ENCODE measurements at regions not wholly inside any gene's neighbourhood (a gene's known extent, or its start where the extent isn't known, plus 50 kb on each side); places are given as distances from the start of the nearest gene placed in this dataset.

DNA sequence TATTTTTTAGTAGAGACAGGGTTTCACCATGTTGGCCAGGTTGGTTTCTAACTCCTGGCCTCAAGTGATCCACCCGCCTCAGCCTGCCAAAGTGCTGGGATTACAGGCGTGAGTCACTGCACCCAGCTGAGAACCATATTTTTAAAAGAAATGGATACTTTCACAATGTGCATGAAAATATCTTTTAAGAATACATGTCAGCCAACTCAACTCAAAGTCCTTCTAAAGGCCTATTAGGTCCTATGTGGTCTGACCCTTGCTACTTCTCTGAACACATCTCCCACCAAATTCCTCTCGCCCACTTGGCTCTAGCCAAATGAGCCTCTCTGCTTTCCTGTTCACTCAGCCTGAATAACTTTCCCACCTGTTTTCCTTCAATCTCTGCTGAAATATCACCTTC lies 119.6 kb downstream of the MTX2 start:
- Histone ChIP-seq H3K36me3 (replicated peaks; ENCODE audit: insufficient read depth, low read depth) (no peaks in the 10 kb centered on the region), H2AFZ (no peak overlapping the region), H3K4me3 (no peak overlapping the region), H3K4me1 (ENCODE audit: insufficient read depth) (peaks cover 3% of the 10 kb centered on the region), H3K9me2 (replicated peaks; ENCODE audit: insufficient read depth) (no peaks in the 10 kb centered on the region), H3K27ac (no peak overlapping the region), H4K20me1 (ENCODE audit: insufficient read depth, poor library complexity, severe bottlenecking) (no peaks in the 10 kb centered on the region), H3K27me3 (no peaks in the 10 kb centered on the region), H3K4me2 (no peak overlapping the region), H3K9me3 (ENCODE audit: low read depth) (no peaks in the 10 kb centered on the region), H3K79me2 (no peaks in the 10 kb centered on the region)
- no peak for DNase-seq (ENCODE audit: low spot score)
- TF ChIP-seq EZH2phosphoT487 (IDR thresholded peaks at IDR 0.05; ENCODE audit: low read depth, severe bottlenecking, unreplicated experiment) (no peak), EZH2 (IDR thresholded peaks at IDR 0.05; ENCODE audit: borderline replicate concordance) (no peak)
- TF ChIP-seq, protein P1, sequence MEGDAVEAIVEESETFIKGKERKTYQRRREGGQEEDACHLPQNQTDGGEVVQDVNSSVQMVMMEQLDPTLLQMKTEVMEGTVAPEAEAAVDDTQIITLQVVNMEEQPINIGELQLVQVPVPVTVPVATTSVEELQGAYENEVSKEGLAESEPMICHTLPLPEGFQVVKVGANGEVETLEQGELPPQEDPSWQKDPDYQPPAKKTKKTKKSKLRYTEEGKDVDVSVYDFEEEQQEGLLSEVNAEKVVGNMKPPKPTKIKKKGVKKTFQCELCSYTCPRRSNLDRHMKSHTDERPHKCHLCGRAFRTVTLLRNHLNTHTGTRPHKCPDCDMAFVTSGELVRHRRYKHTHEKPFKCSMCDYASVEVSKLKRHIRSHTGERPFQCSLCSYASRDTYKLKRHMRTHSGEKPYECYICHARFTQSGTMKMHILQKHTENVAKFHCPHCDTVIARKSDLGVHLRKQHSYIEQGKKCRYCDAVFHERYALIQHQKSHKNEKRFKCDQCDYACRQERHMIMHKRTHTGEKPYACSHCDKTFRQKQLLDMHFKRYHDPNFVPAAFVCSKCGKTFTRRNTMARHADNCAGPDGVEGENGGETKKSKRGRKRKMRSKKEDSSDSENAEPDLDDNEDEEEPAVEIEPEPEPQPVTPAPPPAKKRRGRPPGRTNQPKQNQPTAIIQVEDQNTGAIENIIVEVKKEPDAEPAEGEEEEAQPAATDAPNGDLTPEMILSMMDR (IDR thresholded peaks at IDR 0.05; ENCODE audit: poor library complexity): no peak
- 98% methylated on average over 3 of the region's 3 CpGs for WGBS (ENCODE audit: low lambda C conversion rate, missing lambda C conversion rate)

DNA sequence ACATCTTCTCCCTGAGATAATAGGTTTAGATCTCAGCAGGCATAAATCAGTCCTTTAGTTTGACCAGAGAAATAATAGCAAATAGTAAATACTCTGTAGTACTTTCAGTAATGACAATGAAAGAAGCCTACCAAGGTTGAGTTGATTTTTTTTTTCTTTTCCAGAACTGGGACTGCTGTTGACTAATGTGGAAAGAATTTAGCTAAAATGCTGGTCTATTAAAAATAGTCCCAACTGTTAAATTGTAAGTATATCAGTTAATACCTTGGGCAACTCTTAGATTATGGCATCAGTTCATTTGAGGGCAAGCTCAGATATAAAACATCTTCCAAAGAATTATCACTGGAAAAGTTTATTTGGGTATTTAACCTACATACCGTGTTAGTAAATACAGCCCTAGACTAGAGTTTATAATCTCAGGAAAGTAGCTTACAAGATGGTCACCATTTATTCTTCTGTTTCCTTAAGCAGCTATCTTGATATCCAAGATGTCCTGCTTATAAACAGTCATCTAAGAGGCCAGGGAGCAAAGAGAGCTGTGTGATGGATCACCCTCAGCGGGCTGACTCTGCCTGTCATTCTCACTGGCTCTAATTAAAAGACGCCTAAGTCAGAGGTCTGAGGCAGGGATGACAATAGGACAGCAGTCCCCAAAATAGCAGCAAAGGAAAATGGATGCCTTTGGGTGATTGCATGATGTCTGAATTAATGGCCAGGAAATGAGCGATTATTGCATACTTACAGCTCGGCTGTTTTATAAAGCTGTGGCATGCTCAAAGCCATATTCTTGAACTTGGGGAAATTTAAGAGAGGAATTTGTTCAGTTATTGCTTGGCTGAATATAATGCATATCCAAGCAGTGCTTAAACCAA lies 121.3 kb downstream of the MTX2 start:
- H3K4me1 ChIP-seq (ENCODE audit: insufficient read depth): no peaks in the 10 kb centered on the region
- TF ChIP-seq EZH2 (IDR thresholded peaks at IDR 0.05; ENCODE audit: borderline replicate concordance) (no peak), EZH2phosphoT487 (IDR thresholded peaks at IDR 0.05; ENCODE audit: low read depth, severe bottlenecking, unreplicated experiment) (no peak)
- TF ChIP-seq, protein P1 (IDR thresholded peaks at IDR 0.05; ENCODE audit: poor library complexity): no peak
- no peak overlapping the region for H3K4me3 ChIP-seq
- DNase-seq (ENCODE audit: low spot score): no peak
- no peak overlapping the region for H2AFZ ChIP-seq
- no peak overlapping the region for H3K4me2 ChIP-seq
- H3K79me2 ChIP-seq: no peaks in the 10 kb centered on the region
- H3K27me3 ChIP-seq: no peaks in the 10 kb centered on the region
- H4K20me1 ChIP-seq (ENCODE audit: insufficient read depth, poor library complexity, severe bottlenecking): no peaks in the 10 kb centered on the region
- H3K9me3 ChIP-seq (ENCODE audit: low read depth): no peaks in the 10 kb centered on the region
- H3K27ac ChIP-seq: no peak overlapping the region
- WGBS (ENCODE audit: low lambda C conversion rate, missing lambda C conversion rate): 62% methylated on average over 5 of the region's 5 CpGs
- H3K36me3 ChIP-seq (replicated peaks; ENCODE audit: insufficient read depth, low read depth): no peaks in the 10 kb centered on the region
- H3K9me2 ChIP-seq (replicated peaks; ENCODE audit: insufficient read depth): no peaks in the 10 kb centered on the region

DNA sequence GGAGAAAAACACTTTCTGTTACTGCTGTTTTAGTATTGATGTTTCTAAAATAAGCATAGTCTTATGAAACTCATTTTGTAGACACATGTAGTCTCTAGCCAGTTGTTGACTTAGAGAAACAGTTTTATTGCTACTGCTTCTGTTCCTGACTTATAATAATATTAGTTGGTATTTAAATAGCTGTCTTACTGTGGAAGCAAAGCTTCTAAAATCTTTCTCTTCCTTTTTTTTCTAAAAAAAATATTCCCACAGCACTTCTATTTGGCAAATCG lies 121.8 kb downstream of the MTX2 start:
- Histone ChIP-seq H3K36me3 (replicated peaks; ENCODE audit: insufficient read depth, low read depth) (no peaks in the 10 kb centered on the region), H3K4me2 (no peak overlapping the region), H2AFZ (no peak overlapping the region), H3K9me2 (replicated peaks; ENCODE audit: insufficient read depth) (no peaks in the 10 kb centered on the region), H4K20me1 (ENCODE audit: insufficient read depth, poor library complexity, severe bottlenecking) (no peaks in the 10 kb centered on the region), H3K27ac (no peak overlapping the region), H3K4me1 (ENCODE audit: insufficient read depth) (no peaks in the 10 kb centered on the region), H3K79me2 (no peaks in the 10 kb centered on the region), H3K4me3 (no peak overlapping the region), H3K9me3 (ENCODE audit: low read depth) (no peaks in the 10 kb centered on the region), H3K27me3 (no peaks in the 10 kb centered on the region)
- WGBS (ENCODE audit: low lambda C conversion rate, missing lambda C conversion rate): 96% methylated on average over 1 of the region's 1 CpG
- TF ChIP-seq EZH2phosphoT487 (IDR thresholded peaks at IDR 0.05; ENCODE audit: low read depth, severe bottlenecking, unreplicated experiment) (no peak), EZH2 (IDR thresholded peaks at IDR 0.05; ENCODE audit: borderline replicate concordance) (no peak)
- TF ChIP-seq, protein P1 (IDR thresholded peaks at IDR 0.05; ENCODE audit: poor library complexity): no peak
- no peak for DNase-seq (ENCODE audit: low spot score)
